ENCODE measurements at regions not wholly inside any gene's neighbourhood (a gene's known extent, or its start where the extent isn't known, plus 50 kb on each side); places are given as distances from the start of the nearest gene placed in this dataset.

GRCh38 chr13:80962855-80963254 is 621.9 kb upstream of the SPRY2 start:
- TF ChIP-seq CTCF (IDR thresholded peaks at IDR 0.05) (no peak), POLR2A (IDR thresholded peaks at IDR 0.05) (no peak)

Data from gastroesophageal sphincter (tissue), 3 donors.